Epidermal melanocyte (primary cell): ENCODE measurements at regions not wholly inside any gene's neighbourhood (a gene's known extent, or its start where the extent isn't known, plus 50 kb on each side); places are given as distances from the start of the nearest gene placed in this dataset.

Experiments used
- DNase-seq: peaks from one replicate; pipeline ENCODE4 v3.0.0; 2011; ENCODE audit warnings: low spot score; ENCODE audit not compliant: insufficient read length

DNA sequence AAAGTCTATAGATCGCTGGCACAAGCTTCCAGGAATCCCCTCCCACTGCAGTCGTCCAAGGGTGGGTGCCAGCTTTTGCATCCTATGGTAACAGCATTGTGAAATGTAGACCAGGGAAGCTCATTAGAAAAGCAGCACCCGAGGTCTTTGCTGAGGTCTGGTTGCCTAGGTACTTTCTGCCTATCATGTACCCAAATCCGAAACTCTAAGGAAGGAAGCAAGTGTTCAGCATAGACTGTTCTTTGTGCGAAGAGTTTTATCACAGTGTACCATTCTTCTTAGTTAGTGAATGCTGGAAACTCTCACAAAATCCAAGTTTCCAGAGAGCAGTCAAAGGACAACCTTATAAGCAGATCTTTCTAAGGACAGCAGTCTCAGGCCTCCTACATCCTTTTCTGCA lies 1532.7 kb upstream of the TMEM132C start:
- DNase-seq: no peak

- no peak for DNase-seq
Measured at GRCh38 chr12:126734710-126735109, 1532.3 kb upstream of the TMEM132C start.

GRCh38 chr12:126741536-126742240 lies 1525.3 kb upstream of the TMEM132C start:
- no peak for DNase-seq

GRCh38 chr12:126742241-126742641 lies 1524.7 kb upstream of the TMEM132C start:
- no peak for DNase-seq

DNA sequence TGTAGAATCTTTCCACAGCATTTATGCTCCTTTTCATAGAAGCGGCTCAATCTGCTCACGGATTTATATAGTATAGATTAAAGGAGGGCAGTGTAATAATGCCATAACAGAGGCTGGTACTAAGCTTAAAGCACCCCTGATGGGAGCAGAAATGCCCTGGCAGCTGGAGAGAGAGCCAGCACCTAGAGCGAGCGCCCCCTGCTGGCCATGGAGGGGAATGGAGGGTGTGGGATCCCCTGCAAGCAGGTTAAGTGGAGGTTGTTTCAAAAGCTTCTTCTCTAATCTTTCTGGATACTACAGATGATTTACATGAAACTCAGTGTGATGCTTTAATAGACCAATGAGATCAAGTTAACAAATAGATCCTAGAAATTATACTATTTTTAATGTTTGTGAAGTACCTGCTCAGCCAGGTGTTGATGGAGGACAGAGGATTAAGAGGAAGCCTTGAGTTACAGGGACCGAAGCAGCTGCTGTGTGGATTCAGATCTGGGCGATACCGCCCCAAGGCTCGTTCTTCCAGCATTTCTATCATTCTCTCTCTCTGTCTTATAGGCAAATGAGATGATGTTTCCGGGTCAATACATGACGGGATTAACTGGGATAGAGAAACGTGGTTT lies 1519.3 kb upstream of the TMEM132C start:
- DNase-seq: no peak

GRCh38 chr12:126752021-126752420 lies 1514.9 kb upstream of the TMEM132C start:
- DNase-seq: no peak

DNA sequence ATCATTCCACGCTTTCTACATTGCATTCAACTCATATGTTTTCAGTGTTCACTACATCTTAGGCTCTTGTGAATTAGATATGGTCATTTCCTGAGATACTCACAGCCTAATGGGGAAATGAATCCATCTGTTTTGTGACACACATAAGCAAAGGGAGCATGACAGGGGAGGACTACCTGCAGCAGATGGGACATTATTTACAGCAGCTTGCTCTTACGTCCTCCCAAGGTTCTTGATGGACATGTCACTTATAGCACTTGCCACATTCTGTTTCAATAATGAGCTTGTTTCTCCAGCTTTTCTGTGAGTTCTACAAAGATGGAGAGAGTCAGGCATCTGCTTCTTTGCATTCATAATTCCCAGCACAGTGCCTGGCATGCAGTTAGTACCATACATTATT lies 1509.6 kb upstream of the TMEM132C start:
- DNase-seq: no peak

DNA sequence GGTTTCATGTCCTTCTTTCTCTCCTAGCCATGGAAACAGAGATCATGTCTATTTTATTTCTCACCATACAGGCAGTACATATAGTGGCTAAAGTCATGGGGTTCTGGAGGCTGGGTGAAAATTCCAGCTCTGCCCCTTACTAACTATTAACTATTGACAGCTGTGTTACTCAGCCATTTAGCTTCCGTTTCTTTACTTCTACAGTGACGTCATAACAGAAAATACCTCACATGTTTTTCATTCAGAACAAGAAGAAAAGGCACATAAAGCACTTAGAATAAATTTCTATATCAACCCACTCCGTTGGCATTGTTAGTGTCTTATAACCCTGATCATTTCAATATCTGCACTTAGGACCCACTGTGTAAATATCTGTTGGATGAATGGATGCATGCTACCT lies 1506.9 kb upstream of the TMEM132C start:
- no peak for DNase-seq

DNA sequence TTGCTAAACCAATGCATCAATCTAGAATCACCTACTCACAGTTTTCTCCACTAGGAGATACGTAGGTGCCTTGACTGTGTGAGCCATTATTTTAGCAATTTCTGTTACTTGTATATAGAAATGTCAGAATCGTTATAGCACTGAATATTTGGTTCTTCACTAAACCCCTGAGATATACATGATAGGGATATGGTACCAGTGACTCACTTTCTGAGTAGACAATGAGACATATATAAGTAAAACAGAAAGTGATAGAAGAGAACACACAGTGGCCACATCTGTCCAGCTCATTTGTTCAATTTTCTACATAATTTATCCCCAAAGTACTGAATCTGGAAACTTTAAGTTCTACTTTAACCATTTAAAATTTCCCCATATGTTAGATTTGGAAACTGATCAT lies 1505.5 kb upstream of the TMEM132C start:
- no peak for DNase-seq

- no peak for DNase-seq
Measured at GRCh38 chr12:126762150-126762549, 1504.8 kb upstream of the TMEM132C start.

GRCh38 chr12:126763359-126763758 lies 1503.6 kb upstream of the TMEM132C start:
- no peak for DNase-seq

DNA sequence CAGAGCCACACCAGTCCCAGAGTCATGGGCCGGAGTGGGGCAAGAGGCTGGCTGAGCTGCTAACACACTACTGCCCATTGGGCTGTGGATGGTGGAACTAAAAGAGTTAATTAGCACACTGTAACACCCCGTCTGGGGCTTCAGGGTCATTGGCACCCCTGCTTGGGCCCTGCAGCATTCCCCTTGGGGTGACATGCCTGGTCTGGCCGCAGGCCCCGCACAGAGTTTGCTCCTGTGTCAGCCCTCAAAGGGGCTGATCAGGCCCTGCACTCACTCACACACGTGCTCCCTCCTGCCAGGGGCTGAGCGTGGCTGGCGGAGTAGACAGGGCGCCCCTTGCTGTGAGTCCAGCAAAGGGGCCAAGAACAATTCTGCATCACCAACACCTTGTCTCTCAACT lies 1499.6 kb upstream of the TMEM132C start:
- no peak for DNase-seq

- no peak for DNase-seq
Measured at GRCh38 chr12:126768517-126768916, 1498.5 kb upstream of the TMEM132C start.

- no peak for DNase-seq
Measured at GRCh38 chr12:126770188-126770587, 1496.8 kb upstream of the TMEM132C start.

DNA sequence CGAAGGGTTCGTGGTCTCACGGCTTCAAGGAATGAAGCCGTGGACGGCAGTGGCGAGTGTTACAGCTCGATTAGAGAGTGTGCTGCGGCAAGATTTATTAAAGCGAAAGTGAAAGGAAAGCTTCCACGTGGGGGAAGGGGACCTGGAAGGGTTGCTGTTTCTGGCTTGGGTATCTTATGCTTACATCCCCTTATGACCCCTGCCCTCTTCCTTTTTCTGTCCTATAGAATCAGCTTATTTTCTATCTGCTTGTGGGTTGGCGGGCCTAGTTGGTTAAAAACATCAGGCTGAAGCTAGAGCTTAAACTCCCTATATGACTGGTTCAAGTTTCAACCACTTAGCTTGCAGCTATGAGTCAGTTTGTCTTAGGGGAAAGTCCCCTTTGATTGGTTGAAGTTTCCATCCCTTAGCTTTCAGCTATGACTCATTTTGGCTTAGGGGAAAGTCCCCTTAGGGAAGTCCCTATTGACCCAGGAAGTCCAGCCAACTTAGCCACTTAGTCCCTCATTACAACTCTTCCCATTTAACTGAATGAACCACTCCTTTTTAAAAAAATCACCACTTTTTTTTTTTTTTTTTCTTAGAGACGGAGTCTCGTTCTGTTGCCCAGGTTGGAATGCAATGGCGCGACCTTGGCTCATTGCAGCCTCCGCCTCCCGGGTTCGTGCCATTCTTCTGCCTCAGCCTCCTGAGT lies 1494.7 kb upstream of the TMEM132C start:
- no peak for DNase-seq

DNA sequence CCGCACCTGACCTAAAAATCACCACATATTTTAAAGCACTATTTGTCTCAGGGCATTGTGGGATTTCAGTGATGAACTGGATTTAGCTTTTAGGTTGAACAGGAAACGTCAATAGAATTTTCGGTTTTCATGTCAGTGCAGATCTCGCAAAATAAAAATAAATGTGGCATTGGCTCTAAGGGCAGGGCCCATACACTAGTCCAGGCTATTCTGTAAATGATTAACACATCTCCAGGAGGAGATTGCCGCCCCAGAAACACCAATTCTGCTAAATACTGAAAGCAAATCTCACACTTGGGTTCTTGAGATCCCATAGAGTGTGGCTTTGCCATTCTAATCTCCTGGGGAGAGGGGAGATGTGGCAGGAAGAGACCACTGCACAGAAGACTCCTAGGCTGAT lies 1494.0 kb upstream of the TMEM132C start:
- DNase-seq: no peak

DNA sequence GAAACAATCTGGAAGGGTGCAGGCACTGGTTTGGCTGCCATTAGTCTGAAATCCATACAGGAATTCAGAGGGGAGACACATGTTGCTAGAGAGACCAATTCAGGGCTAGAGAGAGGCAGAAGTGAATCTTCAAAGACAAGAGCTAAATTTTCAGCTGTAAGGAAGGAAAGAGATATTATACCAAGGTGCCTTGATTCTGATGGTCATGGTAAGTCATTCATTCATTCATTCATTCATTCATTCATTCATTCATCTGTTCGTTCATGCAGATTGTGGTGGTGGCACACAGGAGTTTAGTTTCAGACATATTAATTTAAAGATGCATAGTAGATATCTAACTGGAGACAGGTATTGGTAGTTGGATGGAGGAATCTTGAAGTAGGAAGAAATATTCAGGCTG lies 1493.5 kb upstream of the TMEM132C start:
- DNase-seq: no peak

- no peak for DNase-seq
Measured at GRCh38 chr12:126776026-126776655, 1490.8 kb upstream of the TMEM132C start.

GRCh38 chr12:126780343-126780742 lies 1486.6 kb upstream of the TMEM132C start:
- DNase-seq: no peak

- DNase-seq: no peak
Measured at GRCh38 chr12:126781593-126781992, 1485.4 kb upstream of the TMEM132C start.

- DNase-seq: no peak
Measured at GRCh38 chr12:126782083-126782482, 1484.9 kb upstream of the TMEM132C start.

DNA sequence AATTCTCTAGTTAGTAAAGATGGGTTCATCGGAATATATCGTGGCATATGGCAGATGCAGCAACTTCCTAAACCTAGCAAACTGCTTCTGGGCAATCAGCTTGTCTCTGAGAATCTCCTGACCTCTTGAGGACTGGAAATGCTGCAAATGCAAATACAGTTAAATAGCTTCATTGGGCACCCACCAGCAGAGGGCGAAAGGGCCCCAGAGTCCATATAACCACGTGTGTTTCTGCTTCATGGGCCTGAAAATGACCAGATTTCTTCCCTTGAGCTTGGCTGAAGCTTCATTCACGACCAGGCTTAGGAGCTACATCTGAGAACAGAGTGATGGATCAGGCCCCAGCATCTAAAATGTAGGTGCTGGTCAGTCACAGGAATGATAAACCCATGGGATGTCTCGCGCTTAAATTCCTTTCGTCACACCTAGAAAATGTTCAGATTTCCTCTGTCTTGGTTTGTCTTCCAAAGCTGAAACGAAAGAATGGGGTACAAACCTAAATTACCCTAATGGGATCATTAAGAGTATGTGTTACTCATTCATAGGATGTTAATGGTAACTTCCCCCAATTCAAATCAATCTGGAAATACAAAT lies 1482.5 kb upstream of the TMEM132C start:
- no peak for DNase-seq
